GM21619 (cell line): ENCODE measurements at regions not wholly inside any gene's neighbourhood (a gene's known extent, or its start where the extent isn't known, plus 50 kb on each side); places are given as distances from the start of the nearest gene placed in this dataset.
"Not testable (repeated sequence)": the region's sequence is repeated elsewhere in the genome, so short reads cannot be mapped to it uniquely, and the experiment has no call there.

Experiments used
- ATAC-seq: cut with Tn5 transposase; IDR thresholded peaks from one replicate; pipeline ENCODE4 v1.9.1; 2021; ENCODE audit not compliant: unreplicated experiment

DNA sequence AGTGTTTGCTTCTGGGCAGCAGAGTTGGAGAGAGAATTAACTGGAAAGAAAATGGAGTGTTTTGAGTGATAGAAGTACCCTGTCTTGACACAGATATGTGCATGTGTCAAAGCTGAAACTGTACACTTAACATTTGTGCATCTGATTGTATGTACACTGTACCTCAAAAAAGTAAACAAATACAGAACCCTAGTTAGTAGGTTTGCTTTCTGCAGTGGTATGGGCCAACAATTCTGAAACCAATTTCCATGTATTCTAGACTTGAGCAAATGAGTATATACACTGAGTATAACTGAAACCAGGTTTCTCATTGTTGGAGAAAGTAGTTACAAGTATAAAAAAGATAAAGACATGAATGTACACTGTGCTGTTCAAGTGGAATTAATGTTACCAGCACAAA is 52.4 kb downstream of the ELAPOR2 start:
- no peak for ATAC-seq

- no peak for ATAC-seq
Measured at GRCh38 chr7:87004956-87005355, 54.5 kb downstream of the ELAPOR2 start.

- ATAC-seq, result peak; percentile 78
Measured at GRCh38 chr7:87003872-87004798, 55.3 kb downstream of the ELAPOR2 start.

GRCh38 chr7:87001214-87001613 is 58.2 kb downstream of the ELAPOR2 start:
- no peak for ATAC-seq

GRCh38 chr7:87000344-87000743 is 59.1 kb downstream of the ELAPOR2 start:
- no peak for ATAC-seq

DNA sequence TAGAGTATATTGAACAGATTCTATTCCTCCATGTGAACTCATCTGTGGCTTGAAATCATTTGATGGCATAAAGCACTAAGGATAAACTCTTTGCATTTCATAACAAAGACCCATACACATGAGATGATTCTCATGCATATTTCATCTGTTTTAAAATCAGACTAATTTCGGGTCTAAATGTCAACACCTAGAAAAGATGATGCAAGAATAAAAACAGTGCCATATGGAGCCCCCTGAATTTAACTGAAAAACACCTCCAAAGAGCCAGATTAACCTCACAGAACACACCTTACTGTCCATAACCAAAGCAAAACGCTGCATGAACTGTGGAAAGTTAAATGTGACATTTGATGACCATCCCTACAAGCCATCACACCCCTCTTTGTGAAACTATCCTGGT is 59.7 kb downstream of the ELAPOR2 start:
- ATAC-seq, result no peak

DNA sequence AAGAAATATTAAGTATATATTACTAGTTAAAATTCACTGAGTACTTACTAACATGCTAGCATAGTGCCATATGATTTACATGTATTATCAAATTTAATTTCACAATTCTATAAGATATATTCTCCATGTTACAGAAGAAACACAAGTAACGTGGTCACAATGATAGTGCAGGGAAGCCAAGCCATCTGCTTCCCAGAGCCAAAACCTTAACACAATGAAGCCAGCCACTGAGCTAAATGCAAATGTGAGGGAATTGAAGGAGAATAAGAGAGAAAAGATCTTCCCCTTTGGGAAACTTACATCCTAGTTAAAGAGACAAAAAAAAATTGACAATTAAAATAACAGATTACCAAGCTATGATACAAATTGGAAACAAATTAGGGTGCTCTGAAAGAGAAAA is 63.6 kb downstream of the ELAPOR2 start:
- no peak for ATAC-seq

DNA sequence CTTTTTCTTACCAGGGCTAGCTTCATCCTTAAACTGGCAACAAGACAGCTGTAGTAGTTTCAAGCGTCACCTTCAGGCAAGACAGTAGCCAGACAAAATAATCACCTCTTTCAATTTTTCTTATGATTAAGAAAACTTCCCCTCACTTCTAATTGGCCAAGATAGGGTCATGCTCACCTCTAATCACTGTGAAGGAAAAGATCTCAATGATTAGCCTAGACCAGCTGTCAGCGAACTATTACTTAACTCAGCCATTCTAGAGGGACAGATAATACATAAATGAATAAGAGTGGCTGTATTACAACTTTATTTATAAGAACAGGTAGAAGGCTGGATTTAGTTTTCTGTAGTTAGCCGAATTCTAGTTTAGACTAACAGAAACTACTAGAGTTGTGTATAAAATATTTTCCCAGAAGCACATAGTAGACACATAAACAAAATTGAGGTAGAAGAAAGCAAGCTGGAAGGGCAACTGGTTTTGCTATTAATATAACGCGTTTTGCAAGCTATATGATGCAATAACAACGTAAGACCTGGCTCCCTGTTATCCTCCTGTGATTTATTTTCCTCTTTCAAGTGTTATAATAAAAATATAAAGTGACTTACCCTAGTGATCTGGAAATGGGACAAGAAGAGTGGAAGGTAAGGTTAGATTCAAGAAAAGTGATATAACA is 64.3 kb downstream of the ELAPOR2 start:
- ATAC-seq, result no peak

DNA sequence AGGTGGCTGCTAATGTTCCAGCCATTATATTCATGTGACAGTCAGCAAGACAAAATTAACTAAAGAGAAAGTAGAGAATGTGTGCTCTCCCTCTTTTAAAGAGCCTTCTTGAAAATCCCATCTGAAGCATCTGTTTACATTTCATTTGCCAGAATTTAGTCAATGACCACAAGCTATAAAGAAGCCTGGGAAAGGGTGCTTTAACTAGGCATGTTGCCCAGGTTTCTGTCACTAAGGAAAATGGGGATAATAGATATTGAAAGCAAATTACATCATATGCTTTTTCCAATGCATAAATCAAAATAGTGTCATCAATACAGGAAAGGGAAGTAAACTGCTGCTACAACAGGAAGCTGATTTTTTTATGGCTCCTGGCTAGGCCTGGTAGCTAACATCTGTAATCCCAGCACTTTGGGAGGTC is 67.7 kb downstream of the ELAPOR2 start:
- peak; percentile 10 for ATAC-seq

- peak; percentile 80 for ATAC-seq
Measured at GRCh38 chr7:86991093-86991769, 68.2 kb downstream of the ELAPOR2 start.

- ATAC-seq, result no peak
Measured at GRCh38 chr7:86989407-86989806, 70.0 kb downstream of the ELAPOR2 start.

DNA sequence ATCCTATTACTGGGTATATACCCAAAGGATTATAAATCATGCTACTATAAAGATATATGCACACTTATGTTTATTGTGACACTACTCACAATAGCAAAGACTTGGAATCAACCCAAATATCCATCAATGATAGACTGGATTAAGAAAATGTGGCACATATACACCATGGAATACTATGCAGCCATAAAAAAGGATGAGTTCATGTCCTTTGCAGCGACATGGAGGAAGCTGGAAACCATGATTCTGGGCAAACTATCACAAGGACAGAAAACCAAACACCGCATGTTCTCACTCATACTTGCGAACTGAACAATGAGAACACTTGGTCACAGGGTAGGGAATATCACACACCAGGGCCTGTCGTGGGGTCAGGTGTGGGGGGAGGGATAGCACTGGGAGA is 71.6 kb downstream of the ELAPOR2 start:
- ATAC-seq, result not testable (repeated sequence)

DNA sequence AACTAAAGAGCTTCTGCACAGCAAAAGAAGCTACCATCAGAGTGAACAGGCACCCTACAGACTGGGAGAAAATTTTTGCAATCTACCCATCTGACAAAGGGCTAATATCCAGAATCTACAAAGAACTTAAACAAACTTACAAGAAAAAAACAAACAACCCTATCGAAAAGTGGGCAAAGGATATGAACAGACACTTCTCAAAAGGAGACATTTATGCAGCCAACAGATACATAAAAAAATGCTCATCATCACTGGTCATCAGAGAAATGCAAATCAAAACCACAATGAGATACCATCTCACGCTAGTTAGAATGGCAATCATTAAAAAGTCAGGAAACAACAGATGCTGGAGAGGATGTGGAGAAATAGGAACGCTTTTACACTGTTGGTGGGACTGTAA is 72.1 kb downstream of the ELAPOR2 start:
- not testable (repeated sequence) for ATAC-seq

GRCh38 chr7:86985342-86985741 is 74.1 kb downstream of the ELAPOR2 start:
- not testable (repeated sequence) for ATAC-seq

- ATAC-seq, result not testable (repeated sequence)
Measured at GRCh38 chr7:86983654-86984053, 75.8 kb downstream of the ELAPOR2 start.

- not testable (repeated sequence) for ATAC-seq
Measured at GRCh38 chr7:86981937-86982336, 77.5 kb downstream of the ELAPOR2 start.

- ATAC-seq, result no peak
Measured at GRCh38 chr7:86981127-86981526, 78.3 kb downstream of the ELAPOR2 start.

DNA sequence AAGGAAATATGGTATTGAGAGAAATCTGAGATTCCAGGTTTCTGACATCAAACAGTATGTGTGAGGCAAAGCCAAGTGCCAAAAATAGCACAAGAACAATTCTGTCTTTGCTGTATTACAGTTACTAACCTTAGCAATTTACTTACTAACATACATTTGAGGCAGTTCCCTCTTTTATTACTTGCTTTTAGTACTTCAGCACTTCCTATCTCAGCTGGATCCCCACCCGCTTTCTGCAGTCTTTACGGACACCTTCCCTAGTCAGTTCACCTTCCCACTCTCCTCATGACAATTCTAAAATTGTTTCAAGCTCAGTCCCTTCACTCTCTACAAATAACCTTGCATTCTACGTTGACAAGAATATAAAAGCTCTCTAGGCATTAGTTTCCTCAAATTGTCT is 79.2 kb downstream of the ELAPOR2 start:
- no peak for ATAC-seq

DNA sequence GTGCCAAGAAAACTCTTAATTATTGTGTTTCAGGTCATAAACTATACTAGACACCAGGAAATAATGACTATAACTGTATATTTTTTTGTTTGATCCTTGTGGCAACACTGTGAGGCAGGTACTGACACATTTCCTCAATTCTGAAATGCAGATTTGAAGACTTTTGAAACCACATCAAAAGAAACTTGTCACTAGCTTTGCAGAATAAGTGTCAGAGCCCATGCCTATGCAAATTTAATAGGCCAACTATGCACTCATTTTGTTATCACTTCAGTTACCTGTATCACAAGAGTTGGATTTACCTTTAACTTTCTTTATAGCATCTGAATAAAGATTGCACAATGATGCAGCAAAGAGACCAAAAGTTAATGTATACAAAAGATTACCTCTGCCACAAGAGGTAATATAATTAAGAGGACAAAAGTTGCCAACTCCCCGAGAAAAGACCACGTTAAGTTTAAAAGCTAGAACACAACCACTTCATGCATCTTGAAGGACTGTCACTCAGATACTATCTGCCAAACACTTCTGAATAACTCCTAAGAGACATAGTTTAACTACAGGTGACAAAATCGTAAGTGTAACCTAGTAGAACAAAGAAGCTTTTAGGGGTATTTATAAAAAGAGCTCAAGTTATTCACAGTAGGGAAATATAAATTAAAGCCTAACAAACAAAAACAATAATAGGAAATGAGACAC is 80.5 kb downstream of the ELAPOR2 start:
- ATAC-seq, result peak; percentile 86

GRCh38 chr7:86976958-86977357 is 82.5 kb downstream of the ELAPOR2 start:
- no peak for ATAC-seq

DNA sequence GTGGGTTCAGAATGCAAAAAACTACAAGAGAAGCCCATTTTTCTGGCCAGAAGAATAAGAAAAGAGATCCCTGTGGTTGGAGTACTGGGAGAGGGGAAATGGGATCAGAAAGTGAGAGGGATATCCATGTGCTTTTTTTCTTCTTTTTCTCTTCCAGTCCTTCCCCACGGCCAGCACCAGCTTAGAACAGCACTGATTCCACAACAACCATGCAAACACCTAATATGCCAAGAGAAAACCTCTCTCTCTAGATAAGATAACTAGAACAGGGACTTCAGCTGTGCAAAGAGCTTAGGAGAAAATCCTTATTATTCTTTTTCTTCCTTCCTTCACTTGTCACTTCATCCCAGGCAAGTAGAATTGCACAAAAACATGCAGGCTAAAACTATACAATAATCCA is 83.5 kb downstream of the ELAPOR2 start:
- ATAC-seq, result no peak
